Stimulated activated CD4-positive, alpha-beta T cell treated with anti-CD3 and anti-CD28 coated beads, Interleukin-4, amount 100 ng/mL, for 1 hour (primary cell): ENCODE measurements at regions not wholly inside any gene's neighbourhood (a gene's known extent, or its start where the extent isn't known, plus 50 kb on each side); places are given as distances from the start of the nearest gene placed in this dataset.

Experiments used
- DNase-seq: peaks from one replicate; pipeline ENCODE4 v3.0.0-alpha.2; 2020

DNA sequence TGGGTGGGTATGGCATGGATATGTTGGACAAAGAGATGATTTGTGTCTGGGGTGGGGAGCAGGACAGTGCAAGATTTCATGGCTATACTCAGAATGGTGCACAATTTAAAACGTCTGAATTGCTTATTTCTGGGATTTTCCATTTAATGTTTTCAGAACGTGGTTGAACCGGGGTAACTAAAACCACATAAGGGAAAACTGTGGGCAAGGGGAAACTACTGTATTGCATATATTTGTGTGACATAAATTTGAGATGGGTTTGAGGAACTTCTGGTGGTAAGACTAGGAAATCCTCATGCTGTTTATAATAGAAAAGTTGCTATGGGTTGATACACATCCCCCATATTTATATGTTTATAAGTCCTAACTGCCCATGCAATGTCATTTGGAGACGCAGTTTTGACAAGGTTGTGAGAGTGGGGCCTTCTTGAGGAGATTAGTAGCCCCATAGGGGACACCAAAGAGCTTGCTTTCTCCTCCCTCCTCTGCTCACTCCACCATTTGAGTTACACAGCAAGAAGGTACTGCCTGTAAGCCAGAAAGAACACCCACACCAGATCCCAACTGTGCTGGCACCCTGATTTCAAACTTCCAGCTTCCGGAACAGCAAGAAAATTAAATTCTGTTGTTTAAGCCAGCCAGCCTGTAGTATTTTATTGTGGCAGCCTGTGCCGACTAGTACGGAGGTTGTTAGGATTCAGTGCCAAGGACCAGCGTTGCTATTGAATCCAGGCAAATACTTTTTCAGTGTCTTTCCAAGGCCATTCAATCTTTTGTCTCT, 2118.9 kb downstream of the MAT2B start:
- no peak for DNase-seq

DNA sequence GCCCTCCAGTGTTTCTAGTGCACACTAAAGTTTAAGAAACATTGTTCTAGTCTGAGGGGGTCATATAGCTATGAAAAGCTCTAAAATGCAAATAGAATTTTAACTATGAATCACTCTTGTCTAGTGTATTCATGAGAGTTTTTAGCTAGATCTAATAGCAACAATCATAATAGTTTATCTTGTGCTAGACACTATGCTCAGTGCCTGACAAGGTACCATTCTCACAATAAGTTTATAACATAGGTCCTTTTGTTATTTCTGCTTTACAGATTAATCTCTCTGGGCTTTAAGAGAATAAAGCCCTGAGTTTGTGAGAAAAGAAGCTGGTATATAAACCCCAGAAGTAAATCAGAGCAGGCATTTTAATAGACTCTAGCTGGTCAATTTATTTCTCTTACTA, 2120.7 kb downstream of the MAT2B start:
- DNase-seq, result no peak

DNA sequence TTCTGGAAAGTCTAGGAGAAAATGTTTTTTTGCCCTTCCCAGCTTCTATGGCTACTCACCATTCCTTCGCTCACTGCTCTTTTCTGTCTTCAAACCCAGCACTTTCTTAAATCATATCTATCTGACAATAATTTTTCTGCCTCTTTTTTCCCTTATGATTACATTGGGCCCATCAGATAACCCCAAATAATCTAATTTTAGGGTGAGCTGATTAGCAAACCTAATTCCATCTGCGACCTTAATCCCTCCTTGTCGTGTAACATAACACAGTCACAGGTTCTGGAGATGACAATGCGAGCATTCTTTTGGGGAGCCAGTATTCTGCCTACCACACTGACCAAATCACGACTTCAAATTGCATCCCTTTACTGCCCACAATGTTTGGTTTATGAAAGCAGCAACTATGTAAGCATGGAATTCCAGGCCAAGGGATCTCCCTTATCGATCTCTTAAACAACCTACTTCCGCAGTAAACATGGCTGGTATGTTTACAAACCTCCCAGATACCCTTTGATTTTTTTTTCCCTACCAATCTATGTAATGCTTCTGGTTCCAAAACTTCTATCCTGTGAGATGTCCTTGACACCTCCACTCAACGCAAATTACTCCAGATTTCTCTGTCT, 2122.2 kb downstream of the MAT2B start:
- DNase-seq, result no peak

DNA sequence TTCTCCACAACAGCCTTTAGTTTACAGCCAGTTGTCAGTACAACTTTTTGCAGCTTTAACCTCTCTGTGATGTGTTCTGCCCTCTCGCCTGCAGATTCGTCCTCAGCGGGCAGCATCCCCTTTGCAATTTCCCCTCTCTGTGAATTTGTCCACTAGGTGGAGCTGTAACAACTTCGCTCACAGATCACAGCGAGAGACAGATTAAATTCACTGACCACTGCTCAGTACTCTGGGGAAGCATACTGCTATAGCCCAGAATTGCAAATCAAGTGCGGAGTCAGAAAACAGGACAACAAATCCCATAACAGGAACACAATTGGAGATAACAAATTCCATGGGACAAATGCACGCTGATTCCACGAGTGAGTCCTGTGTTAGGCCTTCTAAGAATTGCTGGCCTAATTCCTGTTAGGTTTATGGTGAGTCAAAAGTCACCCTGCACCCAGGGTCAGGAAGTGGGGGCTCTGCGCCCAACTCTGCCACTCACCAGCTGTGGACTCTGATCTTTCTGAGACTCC, 2124.9 kb downstream of the MAT2B start:
- no peak for DNase-seq

DNA sequence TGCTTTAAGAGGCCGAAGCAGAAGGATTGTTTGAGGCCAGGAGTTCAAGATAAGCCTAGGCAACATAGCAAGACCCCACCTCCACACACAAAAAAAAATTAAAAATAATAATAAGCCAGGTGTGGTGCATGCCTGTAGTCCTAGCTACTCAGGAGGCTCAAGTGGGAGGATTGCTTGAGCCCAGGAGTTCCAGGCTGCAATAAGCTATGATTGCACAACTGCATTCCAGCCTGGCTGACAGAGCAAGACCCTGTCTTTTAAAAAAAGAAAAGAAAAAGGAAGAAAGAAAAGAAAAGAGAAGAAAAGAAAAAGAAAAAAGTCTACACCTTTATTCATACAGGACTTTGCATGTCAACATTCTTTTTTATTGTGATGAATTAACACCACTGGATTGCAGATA, 2125.8 kb downstream of the MAT2B start:
- DNase-seq, result no peak

DNA sequence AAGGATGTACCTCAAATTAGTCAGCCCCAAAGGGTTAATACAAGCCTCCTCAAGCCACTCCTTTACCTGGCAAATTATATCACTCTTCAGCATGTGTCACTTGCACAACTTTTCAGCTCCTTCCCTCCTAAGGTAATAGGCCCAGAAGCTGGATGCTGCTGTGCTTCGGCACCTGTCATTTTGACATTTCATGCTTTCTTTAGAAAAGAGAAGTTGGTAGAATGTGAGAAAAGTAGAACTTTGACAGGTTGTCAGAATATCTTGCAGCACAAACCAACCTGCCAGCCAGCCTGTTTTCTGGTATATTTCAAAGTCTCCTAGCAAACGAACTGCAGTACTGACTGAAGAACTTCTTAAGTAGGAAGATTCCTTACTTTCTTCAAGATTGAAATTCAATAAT, 2136.9 kb downstream of the MAT2B start:
- no peak for DNase-seq

DNA sequence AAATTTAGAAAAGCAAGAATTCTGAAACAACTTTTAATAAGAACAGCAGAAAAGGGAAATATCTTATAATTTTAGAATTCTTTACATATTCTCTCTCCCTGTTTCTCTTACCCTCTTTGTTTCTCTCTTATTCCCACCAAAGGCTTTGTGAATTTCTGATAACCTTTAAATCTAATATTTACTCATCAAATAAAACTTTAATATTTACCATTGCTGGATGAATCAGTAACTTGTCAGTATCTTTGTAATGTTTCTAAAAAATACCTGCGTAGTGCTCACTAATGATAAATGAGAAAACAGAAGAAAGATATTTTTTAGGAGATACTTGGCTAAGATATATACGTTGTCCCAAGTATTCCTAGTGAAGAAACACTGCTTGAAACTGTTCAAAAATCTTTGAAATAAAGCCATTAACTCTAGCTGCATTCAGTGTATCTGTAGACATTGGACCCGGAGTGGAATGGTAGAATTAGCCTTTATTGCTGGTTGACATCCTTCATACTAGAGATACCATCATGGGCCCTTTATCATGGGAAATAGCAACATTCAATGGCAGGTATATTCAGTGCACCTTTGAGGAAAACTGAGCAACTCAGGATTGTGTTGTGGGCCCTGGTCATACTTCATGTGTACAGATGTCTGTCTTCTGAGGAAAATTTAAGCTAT, 2160.4 kb downstream of the MAT2B start:
- DNase-seq, result no peak

DNA sequence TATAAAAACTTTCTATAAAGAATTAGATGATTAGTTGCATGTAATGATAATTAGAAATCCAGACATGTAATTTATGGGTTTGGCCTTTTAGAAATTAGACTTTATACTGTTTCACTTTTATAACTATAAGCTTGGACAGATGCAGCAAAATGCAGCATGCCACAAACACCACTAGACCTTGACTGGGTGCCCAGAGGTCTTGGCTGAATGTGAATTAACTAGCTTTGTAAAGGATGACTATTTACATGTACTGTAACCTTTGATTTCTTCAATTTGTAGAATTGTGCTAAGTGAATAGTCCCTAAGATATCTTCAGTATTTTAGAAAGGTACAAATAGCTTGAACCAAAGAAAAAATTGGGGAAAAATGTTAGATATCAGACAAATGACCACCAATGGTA, 2168.1 kb downstream of the MAT2B start:
- no peak for DNase-seq

DNA sequence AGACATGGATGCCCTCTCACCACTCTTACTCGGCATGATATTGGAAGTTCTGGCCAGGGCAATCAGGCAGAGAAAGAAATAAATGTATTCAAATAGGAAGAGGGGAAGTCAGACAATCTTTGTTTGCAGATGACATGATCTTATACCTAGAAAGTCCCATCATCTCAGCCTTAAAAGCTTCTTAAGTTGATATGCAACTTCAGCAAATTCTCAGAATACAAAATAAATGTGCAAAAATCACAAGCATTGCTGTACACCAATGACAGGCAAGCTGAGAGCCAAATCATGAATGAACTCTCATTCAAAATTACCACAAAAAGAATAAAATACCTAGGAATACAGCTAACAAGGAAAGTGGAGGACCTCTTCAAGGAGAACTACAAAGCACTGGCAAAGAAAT, 2190.4 kb downstream of the MAT2B start:
- DNase-seq, result no peak

DNA sequence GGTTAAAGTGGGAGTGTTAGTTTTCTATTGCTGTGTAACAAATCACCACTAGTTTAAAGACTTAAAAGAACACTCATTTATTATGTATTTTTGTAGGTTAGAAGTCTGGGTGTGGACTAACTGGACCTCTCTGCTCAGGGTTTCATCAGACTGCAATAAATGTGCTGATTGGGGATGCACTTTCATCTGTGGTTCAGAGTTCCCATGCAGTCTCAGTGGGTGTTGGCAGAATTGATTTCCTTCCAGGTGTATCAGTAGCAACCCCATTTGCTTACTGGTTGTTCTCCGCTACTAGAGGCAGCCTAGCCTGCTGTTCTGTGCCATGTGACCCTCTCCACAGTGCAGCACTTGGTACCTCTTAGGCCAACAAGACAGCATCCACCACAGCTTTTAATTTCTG, 2200.5 kb downstream of the MAT2B start:
- no peak for DNase-seq

DNA sequence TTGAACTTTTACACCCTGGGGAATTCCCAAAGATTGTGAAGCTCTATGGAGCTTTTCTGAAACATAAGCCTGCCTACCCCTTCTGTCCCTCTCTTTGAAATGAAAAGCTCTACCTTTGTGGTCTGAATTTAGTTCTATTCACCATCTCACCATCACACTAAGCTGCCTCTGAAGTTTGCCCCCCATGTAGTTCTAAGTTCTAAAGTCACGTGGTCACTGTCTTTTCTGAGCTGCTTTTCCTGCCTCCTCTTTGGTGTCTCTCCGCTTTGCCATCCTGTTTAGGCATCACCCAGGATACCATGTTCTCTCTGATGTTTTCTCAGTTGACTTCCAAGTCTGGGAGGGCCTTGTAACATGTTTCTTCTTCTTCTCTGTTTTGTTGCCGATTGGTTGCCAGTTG, 2206.6 kb downstream of the MAT2B start:
- no peak for DNase-seq

DNA sequence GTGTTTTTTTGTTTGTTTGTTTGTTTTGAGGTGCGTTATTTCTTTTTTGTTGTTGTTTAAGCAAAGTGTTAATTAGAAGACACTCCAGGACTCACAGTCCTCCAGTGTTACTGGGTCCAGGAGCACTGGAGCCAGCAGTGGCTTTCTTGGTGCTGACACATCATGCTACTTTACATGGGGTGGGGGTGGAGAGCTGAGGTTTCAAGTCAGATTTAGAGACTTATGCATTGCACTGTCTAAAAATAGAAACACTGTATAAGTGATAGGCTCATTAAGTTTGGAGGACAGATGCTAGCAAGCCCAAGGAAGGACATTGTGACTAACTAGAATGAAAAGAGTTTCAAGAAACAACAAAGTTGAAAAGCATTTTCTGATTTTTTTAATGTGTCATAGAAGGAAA, 2209.2 kb downstream of the MAT2B start:
- no peak for DNase-seq

DNA sequence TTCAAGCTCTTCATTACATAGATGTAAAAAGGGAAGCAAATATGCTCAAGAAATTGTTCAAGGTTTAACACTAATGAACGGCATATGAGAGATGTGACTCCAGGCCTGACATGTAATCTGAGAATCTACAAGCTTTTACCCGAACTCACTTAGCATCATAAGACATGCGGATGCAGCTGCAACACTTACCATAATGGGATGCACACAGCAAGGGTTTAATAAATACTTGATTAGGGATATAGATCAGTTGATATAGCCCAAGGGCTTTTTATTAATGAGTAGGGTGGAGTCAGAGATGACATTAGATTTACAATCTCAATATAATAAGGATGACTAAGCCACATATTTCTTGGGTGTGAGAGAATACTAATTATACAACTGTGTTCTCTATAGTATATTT, 2215.5 kb downstream of the MAT2B start:
- DNase-seq, result no peak

DNA sequence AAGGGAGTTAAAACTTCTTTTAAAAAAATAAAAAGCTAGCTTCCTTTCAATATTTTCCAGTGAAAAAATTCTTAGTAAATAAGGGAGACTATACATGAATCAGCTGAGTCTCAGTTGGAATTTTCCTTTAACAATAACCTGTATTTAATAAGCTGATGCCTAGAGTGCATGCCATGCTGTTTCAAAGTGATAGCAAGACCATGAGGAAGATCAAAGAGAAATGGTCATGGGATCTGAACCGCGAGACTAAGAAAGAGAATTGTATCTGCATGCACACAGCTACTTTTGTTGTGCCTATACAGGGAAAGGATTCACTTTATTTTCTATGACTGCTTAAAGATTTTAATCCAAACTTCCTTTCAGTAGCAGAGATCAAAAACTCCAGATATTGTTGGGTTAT, 2217.0 kb downstream of the MAT2B start:
- DNase-seq, result no peak

DNA sequence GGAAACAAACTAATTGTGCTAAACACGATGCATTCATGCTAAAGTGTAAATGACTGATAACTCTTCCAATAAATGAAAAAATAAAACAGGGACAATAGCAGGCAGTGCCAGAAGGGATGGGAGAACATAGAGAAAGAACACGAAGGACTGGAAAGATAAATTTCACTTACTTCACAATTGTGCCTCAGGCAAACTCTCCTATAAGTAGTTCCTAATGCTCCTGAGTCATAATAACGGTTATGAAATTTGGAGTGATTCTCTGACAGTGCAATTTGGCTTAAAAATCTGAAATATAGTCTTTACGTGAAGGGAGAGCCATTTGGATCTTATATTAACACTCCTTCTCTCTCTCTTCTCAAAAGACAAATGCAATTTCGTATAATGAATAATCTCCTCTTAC, 2218.5 kb downstream of the MAT2B start:
- DNase-seq, result no peak

DNA sequence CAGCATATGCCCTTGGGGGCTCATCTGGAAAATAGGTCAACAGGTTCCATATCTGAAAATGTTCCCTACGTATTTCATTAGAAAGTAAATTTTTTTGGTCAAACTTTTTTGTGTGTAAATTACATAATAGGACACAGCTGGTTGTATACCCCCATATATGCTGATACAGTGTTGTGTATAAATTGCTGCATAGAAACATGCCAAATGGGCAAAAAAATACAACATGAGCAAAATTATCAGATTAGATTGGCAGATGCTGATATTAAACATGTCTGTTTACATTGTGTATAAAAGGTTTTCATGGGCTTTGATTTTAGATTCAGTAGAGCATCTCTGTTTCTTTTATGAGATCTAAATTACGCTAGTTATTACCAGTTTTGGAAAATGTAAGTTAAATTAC, 2223.0 kb downstream of the MAT2B start:
- DNase-seq, result no peak

DNA sequence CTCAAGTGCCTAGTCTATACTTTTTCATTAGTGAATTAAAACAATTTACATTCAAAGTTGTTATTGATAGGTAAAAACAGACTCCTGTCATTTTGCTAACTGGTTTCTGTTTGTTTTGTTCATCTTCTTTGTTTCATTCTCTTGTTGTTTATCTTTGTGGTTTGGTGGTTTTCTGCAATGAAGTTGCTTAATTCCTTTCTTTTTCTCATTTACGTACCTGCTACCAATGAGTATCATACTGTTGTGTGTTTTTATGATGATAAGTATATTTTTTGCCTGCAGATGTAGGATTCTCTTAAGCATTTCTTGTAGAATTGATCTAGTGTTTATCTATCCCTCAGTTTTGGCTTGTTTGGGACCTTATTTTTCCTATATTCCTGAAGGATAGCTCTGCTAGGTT, 2230.0 kb downstream of the MAT2B start:
- no peak for DNase-seq

DNA sequence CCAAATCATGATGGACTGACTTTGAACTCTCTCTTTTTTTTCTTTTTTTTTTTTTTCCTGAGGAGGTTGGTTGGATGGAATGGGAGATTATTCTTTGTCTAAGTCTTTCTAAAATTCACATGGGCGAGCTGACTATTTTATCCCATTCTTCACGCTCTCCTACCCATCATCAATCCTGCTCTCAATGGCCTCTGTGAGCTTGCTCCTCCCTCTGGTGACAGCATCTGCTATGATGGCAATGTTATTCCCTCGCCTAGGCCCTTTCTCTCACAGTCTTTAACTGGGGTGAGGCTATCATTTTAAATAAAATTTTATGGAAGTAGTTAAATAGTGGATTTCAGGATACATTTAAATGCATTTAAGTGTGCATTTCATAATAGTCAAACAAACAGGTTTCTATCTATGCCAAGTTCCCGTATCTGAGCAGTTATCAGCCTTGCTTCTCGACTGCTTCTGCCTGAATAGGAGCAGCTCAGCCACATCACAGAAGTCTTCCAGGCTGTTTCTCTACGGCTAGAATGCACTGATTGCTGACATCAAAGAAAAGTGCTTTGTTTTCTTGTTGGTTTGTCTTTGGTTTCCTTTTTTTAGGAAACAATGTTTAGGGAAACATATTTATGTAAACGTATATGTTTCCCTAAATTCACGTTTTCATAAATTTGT, 2233.8 kb downstream of the MAT2B start:
- no peak for DNase-seq

DNA sequence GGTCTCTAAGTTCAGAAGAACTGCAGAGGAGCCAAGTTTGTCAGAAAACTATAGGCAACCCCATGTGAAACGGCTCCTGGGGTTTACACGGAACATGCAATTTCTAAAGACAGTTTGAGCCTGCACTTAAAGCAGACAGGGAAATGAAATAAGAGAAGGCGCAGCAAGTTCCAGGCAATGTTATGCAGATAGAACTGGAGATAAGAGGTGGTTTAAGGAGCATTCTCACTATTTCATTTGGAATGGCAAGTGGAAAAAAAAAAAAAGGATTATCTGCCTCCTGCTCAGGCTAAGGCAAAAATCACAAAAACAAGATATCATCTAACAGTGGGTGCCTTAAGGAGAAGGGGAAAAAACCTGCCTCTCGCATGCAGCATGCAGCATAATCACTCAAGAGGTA, 2252.4 kb downstream of the MAT2B start:
- DNase-seq, result no peak

DNA sequence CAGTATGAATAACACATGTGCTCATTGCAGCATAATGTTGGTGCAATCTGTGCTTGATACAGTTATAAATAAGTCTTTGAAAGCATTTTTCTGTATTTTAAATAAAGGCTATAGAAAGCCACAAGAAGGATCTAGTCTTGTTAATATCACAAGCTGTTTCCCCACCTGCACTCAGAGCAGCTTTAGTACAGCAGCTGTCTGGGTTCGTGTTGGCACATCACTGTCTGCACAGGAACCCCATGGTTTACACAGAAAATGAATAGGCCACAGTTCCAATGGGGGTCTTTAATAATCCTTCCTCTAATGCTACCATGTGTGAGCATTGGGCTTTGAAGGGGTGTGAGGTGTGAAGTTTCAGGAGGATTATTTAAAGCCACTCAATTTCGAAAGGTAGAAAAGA, 2269.7 kb downstream of the MAT2B start:
- DNase-seq, result no peak

DNA sequence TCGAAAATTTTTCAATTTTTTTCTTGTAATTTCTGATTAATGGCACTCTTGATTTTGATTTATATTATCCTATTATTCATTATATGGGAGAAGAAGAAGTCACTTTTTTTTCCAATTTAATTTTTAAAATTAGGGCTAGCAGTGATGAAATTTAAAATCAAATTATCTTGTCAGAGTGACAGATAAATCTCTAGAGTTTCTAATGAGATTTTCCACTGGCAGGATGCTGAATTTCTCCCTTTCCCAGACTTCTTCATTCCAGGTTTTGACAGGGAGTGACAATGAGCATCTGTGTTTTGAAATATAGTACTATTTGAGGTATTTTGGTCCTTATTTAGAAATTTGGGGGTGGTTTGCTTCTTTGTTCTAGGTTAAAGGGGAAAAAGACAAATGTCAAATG, 2274.1 kb downstream of the MAT2B start:
- DNase-seq, result no peak

DNA sequence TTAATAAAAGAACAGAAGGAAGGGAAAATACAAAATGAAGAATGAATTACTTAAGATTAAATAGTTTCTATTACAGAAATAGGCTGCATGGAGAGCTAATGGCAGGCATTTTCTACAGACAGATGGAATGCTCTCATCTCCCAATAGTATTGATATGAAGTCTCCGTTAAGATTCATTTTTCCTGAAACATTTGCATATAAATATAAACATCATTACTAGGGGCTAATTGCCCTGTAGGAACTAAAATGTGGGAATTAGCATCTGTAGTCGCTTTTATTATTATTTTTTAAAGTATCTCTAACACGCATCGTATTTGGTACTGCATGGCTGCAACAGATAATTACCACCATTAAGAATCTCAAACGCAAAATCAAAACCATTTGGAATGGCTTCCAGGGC, 2275.5 kb downstream of the MAT2B start:
- no peak for DNase-seq

DNA sequence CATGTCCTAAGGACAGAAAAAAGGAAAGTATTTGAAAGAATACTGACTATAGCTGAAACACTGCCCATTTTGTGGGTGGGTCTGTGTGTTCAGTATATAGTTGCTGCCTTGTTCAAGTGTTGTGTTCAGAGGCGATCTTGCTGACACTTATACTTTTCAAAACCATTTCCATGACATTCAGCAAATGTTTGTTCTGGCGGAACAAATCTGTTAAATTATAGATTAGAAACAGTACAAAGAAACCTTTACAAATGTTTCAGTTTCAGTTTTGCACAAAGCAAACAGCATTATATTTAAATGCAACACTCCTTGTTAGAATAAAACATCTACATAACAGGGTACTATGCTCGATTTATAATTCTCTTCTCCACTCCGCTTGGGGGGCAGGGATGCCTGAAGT, 2276.3 kb downstream of the MAT2B start:
- no peak for DNase-seq

DNA sequence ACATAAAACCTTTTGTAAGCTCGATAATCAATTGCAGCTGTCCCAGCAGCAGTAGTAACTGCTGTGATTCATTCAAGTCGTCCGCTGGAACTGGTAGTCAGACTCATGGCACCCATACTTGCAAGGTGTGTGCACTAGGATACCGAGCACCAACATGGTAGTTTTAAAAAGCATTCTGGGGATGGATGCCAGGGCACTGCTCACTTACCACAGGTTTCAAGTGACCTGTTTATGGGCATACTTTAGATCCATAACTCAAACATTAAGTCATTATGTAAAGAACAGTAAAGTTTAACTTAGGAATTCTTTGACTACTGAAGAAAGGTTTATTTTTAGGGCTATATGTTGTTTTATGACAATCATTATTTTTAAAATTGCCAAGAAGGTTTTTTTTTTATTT, 2277.6 kb downstream of the MAT2B start:
- DNase-seq, result no peak
